ENCODE measurements at regions not wholly inside any gene's neighbourhood (a gene's known extent, or its start where the extent isn't known, plus 50 kb on each side); places are given as distances from the start of the nearest gene placed in this dataset.

DNA sequence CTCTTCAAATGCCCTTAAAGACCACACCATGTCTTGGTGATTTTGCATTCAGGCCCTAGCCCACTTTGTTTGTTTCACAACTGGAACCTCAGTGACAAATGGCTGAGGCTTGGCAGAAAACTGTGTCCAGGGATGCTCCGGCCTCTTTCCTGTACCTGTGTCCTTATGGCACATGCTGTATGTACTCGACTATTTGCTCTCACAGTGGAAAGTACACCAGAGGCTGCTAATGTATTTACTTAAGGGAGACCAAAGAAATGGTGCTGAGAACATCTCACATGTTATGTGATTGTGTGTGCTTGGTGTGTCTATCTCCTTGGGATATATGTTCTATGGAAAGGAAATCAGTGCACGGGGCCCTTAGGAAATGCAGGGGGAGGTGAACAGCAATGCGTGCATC, 263.3 kb downstream of the GADD45G start:
- TF ChIP-seq, protein P1, sequence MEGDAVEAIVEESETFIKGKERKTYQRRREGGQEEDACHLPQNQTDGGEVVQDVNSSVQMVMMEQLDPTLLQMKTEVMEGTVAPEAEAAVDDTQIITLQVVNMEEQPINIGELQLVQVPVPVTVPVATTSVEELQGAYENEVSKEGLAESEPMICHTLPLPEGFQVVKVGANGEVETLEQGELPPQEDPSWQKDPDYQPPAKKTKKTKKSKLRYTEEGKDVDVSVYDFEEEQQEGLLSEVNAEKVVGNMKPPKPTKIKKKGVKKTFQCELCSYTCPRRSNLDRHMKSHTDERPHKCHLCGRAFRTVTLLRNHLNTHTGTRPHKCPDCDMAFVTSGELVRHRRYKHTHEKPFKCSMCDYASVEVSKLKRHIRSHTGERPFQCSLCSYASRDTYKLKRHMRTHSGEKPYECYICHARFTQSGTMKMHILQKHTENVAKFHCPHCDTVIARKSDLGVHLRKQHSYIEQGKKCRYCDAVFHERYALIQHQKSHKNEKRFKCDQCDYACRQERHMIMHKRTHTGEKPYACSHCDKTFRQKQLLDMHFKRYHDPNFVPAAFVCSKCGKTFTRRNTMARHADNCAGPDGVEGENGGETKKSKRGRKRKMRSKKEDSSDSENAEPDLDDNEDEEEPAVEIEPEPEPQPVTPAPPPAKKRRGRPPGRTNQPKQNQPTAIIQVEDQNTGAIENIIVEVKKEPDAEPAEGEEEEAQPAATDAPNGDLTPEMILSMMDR (IDR thresholded peaks at IDR 0.05 in 2 of 3, conservative IDR thresholded peaks at IDR 0.05 in 1 of 3; ENCODE audit: control insufficient read depth in 2 of 3, extremely low read depth in 1 of 3, insufficient read depth in 1 of 3, low read depth in 3 of 3, low read length in 3 of 3) = no peak
- TF ChIP-seq FOS (IDR thresholded peaks at IDR 0.05; ENCODE audit: borderline replicate concordance, extremely low read depth, insufficient read length) = no peak
- no peak for TF ChIP-seq NBN (IDR thresholded peaks at IDR 0.05)
- TF ChIP-seq ZNF274 (IDR thresholded peaks at IDR 0.05; ENCODE audit: insufficient read depth, insufficient read length) = no peak
- TF ChIP-seq BHLHE40 (IDR thresholded peaks at IDR 0.05; ENCODE audit: borderline replicate concordance in 1 of 2, low read depth in 2 of 2, low read length in 1 of 2) = no peak
- no peak for TF ChIP-seq CHD2 (IDR thresholded peaks at IDR 0.05; ENCODE audit: borderline replicate concordance, low read depth, low read length)
- no peak for TF ChIP-seq HDAC2 (IDR thresholded peaks at IDR 0.05)
- TF ChIP-seq EP300 (IDR thresholded peaks at IDR 0.05; ENCODE audit: borderline replicate concordance in 1 of 2, control insufficient read depth in 1 of 2, low read depth in 2 of 2, low read length in 2 of 2) = no peak
- no peak for TF ChIP-seq ZBED1 (IDR thresholded peaks at IDR 0.05; ENCODE audit: borderline replicate concordance)
- TF ChIP-seq POLR2A (IDR thresholded peaks at IDR 0.05; ENCODE audit: low read depth, low read length) = no peak
- TF ChIP-seq ZNF622 (IDR thresholded peaks at IDR 0.05) = no peak
- TF ChIP-seq MYC (IDR thresholded peaks at IDR 0.05; ENCODE audit: insufficient read depth, insufficient read length, insufficient replicate concordance, low read length, severe bottlenecking) = no peak
- no peak for TF ChIP-seq DPF2 (IDR thresholded peaks at IDR 0.05)
